22Rv1 (cell line): ENCODE measurements at regions not wholly inside any gene's neighbourhood (a gene's known extent, or its start where the extent isn't known, plus 50 kb on each side); places are given as distances from the start of the nearest gene placed in this dataset.

ENCODE experiments used
- CTCF ChIP-seq: fragments of 450-650 bp; IDR thresholded peaks from 2 replicates; pipeline ENCODE4 v1.5.1; 2017; ENCODE audit warnings: mild to moderate bottlenecking
- ZFX ChIP-seq: fragments of 450-650 bp; IDR thresholded peaks from 2 replicates; pipeline ENCODE4 v1.6.1; 2017; ENCODE audit warnings: antibody characterized with exemption, borderline replicate concordance

DNA sequence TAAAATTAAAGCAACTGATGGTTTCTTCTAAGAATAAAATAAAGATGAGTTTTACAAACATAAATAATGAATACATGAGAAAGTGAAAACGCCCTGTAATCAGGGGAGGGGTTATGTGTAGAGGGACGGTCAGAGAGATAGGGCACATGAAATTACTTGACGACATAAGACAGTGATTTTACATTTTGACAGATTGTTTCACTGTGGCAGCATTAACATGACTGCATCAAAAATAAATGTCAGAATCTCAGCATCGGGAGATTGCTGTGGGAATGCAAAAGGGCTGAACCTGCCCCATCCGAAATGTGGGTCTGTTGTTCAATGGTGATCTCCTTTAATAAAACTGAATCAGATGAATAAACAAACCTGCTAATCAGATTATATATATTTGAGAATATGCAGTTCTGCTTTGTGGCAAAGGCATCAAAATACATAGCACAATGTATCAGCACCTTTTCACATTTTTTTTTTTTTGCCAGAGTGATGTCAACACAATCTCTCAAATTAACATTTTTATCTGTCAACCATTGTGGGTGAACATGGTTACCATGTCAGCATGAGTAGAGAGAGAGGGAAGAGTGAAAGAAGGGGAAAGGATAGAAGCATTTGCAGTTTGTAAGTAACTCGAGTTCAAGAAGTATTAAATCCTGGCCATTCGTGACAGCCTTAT lies 177.1 kb upstream of the MAN1A1 start:
- TF ChIP-seq CTCF (no peak), ZFX (no peak)
